Transverse colon (tissue), 4 donors: ENCODE measurements at regions not wholly inside any gene's neighbourhood (a gene's known extent, or its start where the extent isn't known, plus 50 kb on each side); places are given as distances from the start of the nearest gene placed in this dataset.

Experiments used
- DNase-seq: peaks from one replicate; pipeline ENCODE4 v3.0.0-alpha.2; 2019
- H3K27ac ChIP-seq, 4 donors: fragments of 200-600 bp; sonication (generic); 2 replicates each; pipeline ENCODE4 v1.5.1; 2016 to 2018; ENCODE audit warnings: inconsistent platforms in 4 of 4
- H3K27me3 ChIP-seq: fragments of 200-600 bp; sonication (generic); 2 replicates; pipeline ENCODE4 v1.5.1; 2017; ENCODE audit warnings: inconsistent platforms
- H3K36me3 ChIP-seq, 4 donors: fragments of 200-600 bp; sonication (generic); 2 replicates each; pipeline ENCODE4 v1.5.1; 2017 to 2019; ENCODE audit warnings: inconsistent platforms in 4 of 4
- H3K4me1 ChIP-seq, 4 donors: fragments of 200-600 bp; sonication (generic); 2 replicates each; pipeline ENCODE4 v1.5.1; 2017 to 2020; ENCODE audit warnings: inconsistent platforms in 4 of 4
- H3K4me3 ChIP-seq, 4 donors: fragments of 200-600 bp; sonication (generic); 1 replicate in 1 of 4; 2 replicates in 3 of 4; pipeline versions ENCODE4 v1.5.1 to v1.6.1; 2017 to 2019; ENCODE audit warnings: inconsistent platforms in 4 of 4
- H3K9me3 ChIP-seq, 2 donors: fragments of 200-600 bp; sonication (generic); 2 replicates each; pipeline ENCODE4 v1.5.1; 2017 to 2019; ENCODE audit warnings: inconsistent platforms in 2 of 2
- CTCF ChIP-seq, 5 experiments: fragments of 200-600 bp in 3 of 5; fragments of 450-650 bp in 2 of 5; sonication (generic) in 3 of 5; IDR thresholded peaks; 1 replicate in 2 of 5; 2 replicates in 3 of 5; pipeline ENCODE4 v1.5.1; 2016 to 2017; ENCODE audit warnings: antibody characterized with exemption in 5 of 5, inconsistent platforms in 3 of 5, mild to moderate bottlenecking in 2 of 5, moderate library complexity in 1 of 5
- EP300 ChIP-seq: sonication (generic); formaldehyde crosslinking; IDR thresholded peaks from one replicate; pipeline ENCODE4 v1.6.1; 2017; ENCODE audit warnings: antibody characterized with exemption, low read depth
- POLR2A ChIP-seq: fragments of 450-650 bp; IDR thresholded peaks from one replicate; pipeline ENCODE4 v1.6.1; 2016; ENCODE audit warnings: antibody characterized with exemption, mild to moderate bottlenecking, moderate library complexity
- POLR2AphosphoS5 ChIP-seq, 3 donors: sonication (generic); formaldehyde crosslinking; IDR thresholded peaks; one replicate each; pipeline ENCODE4 v1.6.1; 2016; ENCODE audit warnings: antibody characterized with exemption in 3 of 3
- WGBS, 2 donors: methylation state at CpG; one replicate each; pipeline ENCODE4 v1.1.5; 2018; ENCODE audit warnings: low coverage in 1 of 2; 5-methylcytosine and 5-hydroxymethylcytosine counted together
- in situ Hi-C, 4 donors: fragments of 200-750 bp; cut with MboI; loops; one replicate each; pipeline versions ENCODE4 v1.15.0 to v1.15.1; 2017; ENCODE audit warnings: low sequenced_read_pairs in 3 of 4, low pct_ligation_motif_present in 1 of 4, low pct_unique_long_range_greater_than_20kb in 1 of 4
- intact Hi-C: fragments of 100-400 bp; cut with DNase I; formaldehyde crosslinking; loops from one replicate; pipeline ENCODE4 v1.15.1; 2023; ENCODE audit warnings: low total_unique reads

- Histone ChIP-seq H3K4me1 (no peaks in the 10 kb centered on the region), H3K27ac (no peak overlapping the region), H3K9me3 (peaks cover 0 to 3% of the 10 kb centered on the region in 2 donors), H3K27me3 (no peaks in the 10 kb centered on the region), H3K36me3 (no peaks in the 10 kb centered on the region), H3K4me3 (no peak overlapping the region)
- no peak for TF ChIP-seq POLR2A
- TF ChIP-seq EP300, result no peak
- TF ChIP-seq POLR2AphosphoS5 (IDR thresholded peaks at IDR 0.05), result no peak
- no peak for TF ChIP-seq CTCF (IDR thresholded peaks at IDR 0.05)
- no peak for DNase-seq
- 81 to 84% methylated on average over 4 of the region's 4 CpGs for WGBS, 2 donors
- intact Hi-C loops (no loop called here), in situ Hi-C loops (loop anchor here in 1 of 4 donors (25.0 kb wide), 1 partner anchor 370 kb away; no protein-coding TSS in a partner anchor)
Measured at GRCh38 chr5:142532781-142533176, 153.1 kb downstream of the FGF1 start.

DNA sequence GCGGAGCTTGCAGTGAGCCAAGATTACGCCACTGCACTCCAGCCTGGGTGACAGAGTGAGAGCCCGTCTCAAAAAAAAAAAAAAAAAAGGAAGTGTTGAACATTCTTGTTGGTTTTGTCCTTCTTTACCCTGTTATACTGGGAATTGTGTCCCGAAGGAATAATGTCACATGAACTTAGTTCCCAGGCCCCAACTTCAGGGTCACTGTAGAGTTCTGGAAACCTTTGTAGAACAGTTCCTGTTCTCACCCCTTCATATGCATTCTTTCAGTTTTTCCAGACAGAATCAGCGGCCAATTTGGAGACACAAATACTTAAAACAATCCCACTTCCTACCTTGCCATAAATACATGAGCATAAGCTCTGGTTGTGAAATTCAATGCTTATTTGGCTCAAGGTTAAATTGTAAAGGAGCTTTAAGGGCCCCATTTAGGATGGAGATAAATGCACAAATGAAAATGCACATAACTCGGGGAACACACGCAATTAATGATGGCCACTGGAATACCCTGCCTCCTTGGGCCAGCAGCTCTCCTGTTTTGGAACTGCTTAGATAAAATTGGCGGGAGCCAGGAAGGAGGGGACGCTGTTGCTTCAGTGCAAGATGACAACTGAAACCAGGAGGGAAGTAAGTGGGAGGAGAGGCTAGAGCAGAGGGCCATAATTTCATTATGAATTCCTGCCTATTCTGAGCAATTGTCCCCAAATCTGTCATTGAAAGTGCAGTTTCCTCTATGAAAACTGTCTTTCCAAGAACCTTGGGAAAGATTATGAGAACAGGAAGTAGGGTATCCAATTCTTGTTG, 153.7 kb downstream of the FGF1 start:
- Histone ChIP-seq H3K27me3 (no peaks in the 10 kb centered on the region), H3K36me3 (no peaks in the 10 kb centered on the region), H3K27ac (no peak overlapping the region), H3K9me3 (peaks cover 0 to 3% of the 10 kb centered on the region in 2 donors), H3K4me1 (no peaks in the 10 kb centered on the region), H3K4me3 (no peak overlapping the region)
- in situ Hi-C loops (loop anchor here in 1 of 4 donors (25.0 kb wide), 1 partner anchor 370 kb away; no protein-coding TSS in a partner anchor), intact Hi-C loops (no loop called here)
- no peak for DNase-seq
- no peak for TF ChIP-seq CTCF (IDR thresholded peaks at IDR 0.05)
- no peak for TF ChIP-seq EP300
- no peak for TF ChIP-seq POLR2AphosphoS5 (IDR thresholded peaks at IDR 0.05)
- TF ChIP-seq POLR2A, result no peak
- 80 to 82% methylated on average over 4 to 9 of the region's 9 CpGs for WGBS, 2 donors

DNA sequence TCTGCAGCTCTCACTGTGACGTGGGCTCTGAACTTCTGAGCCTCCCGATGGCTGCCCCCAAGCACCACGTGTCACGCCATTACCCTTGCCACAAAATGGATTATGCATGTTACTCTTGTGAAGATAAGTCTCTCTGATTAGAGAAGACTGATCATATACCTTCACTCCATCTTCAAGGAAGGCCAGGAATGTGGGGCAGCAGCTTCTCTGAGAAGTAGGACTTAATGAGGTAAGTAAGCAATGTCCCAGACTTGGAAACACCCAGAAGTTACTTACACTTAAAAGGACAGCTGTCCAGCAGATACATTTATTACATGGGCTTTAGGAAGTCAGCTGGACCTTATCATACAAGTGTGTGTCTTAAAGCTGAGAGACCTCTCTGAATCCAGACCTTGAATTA, 155.0 kb downstream of the FGF1 start:
- Histone ChIP-seq H3K9me3 (peaks cover 0 to 3% of the 10 kb centered on the region in 2 donors), H3K27me3 (no peaks in the 10 kb centered on the region), H3K4me1 (no peaks in the 10 kb centered on the region), H3K36me3 (no peaks in the 10 kb centered on the region), H3K4me3 (no peak overlapping the region), H3K27ac (no peak overlapping the region)
- TF ChIP-seq EP300 (no peak), POLR2A (no peak), CTCF (IDR thresholded peaks at IDR 0.05) (no peak), POLR2AphosphoS5 (IDR thresholded peaks at IDR 0.05) (no peak)
- in situ Hi-C loops, result loop anchor here in 1 of 4 donors (25.0 kb wide), 1 partner anchor 369 kb away; no protein-coding TSS in a partner anchor
- intact Hi-C loops, result no loop called here
- 92% methylated on average over 4 of the region's 4 CpGs; no CpG with 5 or more reads in 1 of the 2 donors for WGBS, 2 donors
- DNase-seq, result no peak

- Histone ChIP-seq H3K4me1 (no peaks in the 10 kb centered on the region), H3K9me3 (no peaks in the 10 kb centered on the region), H3K27ac (no peak overlapping the region), H3K36me3 (no peaks in the 10 kb centered on the region), H3K4me3 (no peak overlapping the region), H3K27me3 (no peaks in the 10 kb centered on the region)
- 40 to 81% methylated on average over 1 to 4 of the region's 4 CpGs for WGBS, 2 donors
- TF ChIP-seq CTCF (IDR thresholded peaks at IDR 0.05) (no peak), EP300 (no peak), POLR2A (no peak), POLR2AphosphoS5 (IDR thresholded peaks at IDR 0.05) (no peak)
- DNase-seq, result no peak
- intact Hi-C loops (no loop called here), in situ Hi-C loops (loop anchor here in 1 of 4 donors (25.0 kb wide), 1 partner anchor 367 kb away; no protein-coding TSS in a partner anchor)
Measured at GRCh38 chr5:142529626-142530278, 156.1 kb downstream of the FGF1 start.
